ENCODE measurements at regions not wholly inside any gene's neighbourhood (a gene's known extent, or its start where the extent isn't known, plus 50 kb on each side); places are given as distances from the start of the nearest gene placed in this dataset.

DNA sequence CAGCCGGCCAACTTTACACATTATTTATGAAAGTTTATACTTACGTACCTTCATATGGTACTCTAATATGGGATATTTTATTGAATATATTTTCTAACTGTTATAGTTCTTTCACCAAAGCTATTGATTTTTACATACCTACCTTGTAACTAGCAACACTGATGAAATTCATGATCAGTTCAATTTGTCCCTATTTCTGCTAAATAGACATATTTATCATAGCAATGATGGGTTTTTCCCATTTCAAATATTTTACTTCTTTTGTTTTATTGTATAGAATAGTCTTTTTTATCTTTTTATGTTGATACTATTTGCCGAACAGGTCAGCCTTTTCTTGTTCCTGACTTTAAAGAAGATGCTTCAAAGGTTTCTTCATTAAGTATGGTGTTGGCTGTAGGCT is 59.0 kb upstream of the CTNND2 start:
- Histone ChIP-seq H3K36me3 (ENCODE audit: insufficient read depth, insufficient read length, low read length) (no peaks in the 10 kb centered on the region), H3K9ac (ENCODE audit: insufficient read length, low read depth) (no peak overlapping the region), H3K4me1 (ENCODE audit: insufficient read depth, insufficient read length) (no peaks in the 10 kb centered on the region), H3K9me3 (ENCODE audit: insufficient read depth, low read length) (no peaks in the 10 kb centered on the region), H3K4me3 (ENCODE audit: insufficient read length, low read depth) (no peak overlapping the region), H3K27me3 (ENCODE audit: insufficient read depth, insufficient read length) (no peaks in the 10 kb centered on the region)
- no peak for TF ChIP-seq SUZ12 (IDR thresholded peaks at IDR 0.05; ENCODE audit: extremely low read depth, insufficient read depth, insufficient read length)
- TF ChIP-seq YY1 (IDR thresholded peaks at IDR 0.05; ENCODE audit: insufficient read depth, insufficient read length): no peak
- TF ChIP-seq ZNF274 (IDR thresholded peaks at IDR 0.05; ENCODE audit: low read depth, low read length): no peak
- no peak for DNase-seq (ENCODE audit: low read depth, low spot score)

DNA sequence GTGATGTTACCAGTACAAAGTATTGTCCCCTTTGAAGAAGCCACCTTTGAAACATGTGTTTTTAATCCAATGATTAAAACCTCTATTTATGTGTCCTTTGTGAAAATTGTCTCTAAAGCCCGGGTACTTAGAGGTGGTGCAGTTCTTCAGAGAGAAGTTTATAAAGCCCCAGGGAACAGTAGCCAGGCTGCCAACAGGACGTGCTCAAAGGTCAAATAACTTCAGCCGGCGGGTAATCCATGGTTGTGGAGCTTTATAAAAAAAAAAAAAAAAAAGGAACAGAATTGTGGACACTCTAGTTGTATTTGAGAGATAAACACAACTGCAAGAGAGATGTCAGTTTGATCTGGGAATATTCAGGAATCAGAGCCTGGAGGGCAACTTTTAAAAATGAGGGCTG is 57.9 kb upstream of the CTNND2 start:
- Histone ChIP-seq H3K4me1 (ENCODE audit: insufficient read depth, insufficient read length) (no peaks in the 10 kb centered on the region), H3K36me3 (ENCODE audit: insufficient read depth, insufficient read length, low read length) (no peaks in the 10 kb centered on the region), H3K9me3 (ENCODE audit: insufficient read depth, low read length) (no peaks in the 10 kb centered on the region), H3K4me3 (ENCODE audit: insufficient read length, low read depth) (no peak overlapping the region), H3K27me3 (ENCODE audit: insufficient read depth, insufficient read length) (no peaks in the 10 kb centered on the region), H3K9ac (ENCODE audit: insufficient read length, low read depth) (no peak overlapping the region)
- no peak for DNase-seq (ENCODE audit: low read depth, low spot score)
- TF ChIP-seq SUZ12 (IDR thresholded peaks at IDR 0.05; ENCODE audit: extremely low read depth, insufficient read depth, insufficient read length) (no peak), ZNF274 (IDR thresholded peaks at IDR 0.05; ENCODE audit: low read depth, low read length) (no peak), YY1 (IDR thresholded peaks at IDR 0.05; ENCODE audit: insufficient read depth, insufficient read length) (no peak)

DNA sequence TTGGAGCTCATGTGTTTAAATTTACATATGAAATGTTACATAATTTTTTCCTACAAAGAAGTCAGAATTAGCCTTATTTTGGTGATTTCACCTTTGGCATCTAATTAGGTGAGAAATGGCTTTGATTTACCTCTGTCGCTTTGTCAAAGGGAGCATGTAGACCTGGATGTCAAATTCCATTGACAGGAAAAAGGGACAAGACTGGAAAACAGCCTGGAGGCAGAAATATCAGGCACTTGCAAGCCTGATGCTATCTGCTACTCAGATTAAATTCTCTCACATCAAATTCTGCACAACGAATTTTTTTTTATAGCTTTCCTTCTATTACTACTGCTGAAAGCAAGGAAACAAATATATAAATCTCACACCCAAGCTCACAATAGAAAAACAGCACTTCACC is 54.1 kb upstream of the CTNND2 start:
- Histone ChIP-seq H3K27me3 (ENCODE audit: insufficient read depth, insufficient read length) (no peaks in the 10 kb centered on the region), H3K9me3 (ENCODE audit: insufficient read depth, low read length) (no peaks in the 10 kb centered on the region), H3K36me3 (ENCODE audit: insufficient read depth, insufficient read length, low read length) (no peaks in the 10 kb centered on the region), H3K4me3 (ENCODE audit: insufficient read length, low read depth) (no peak overlapping the region), H3K4me1 (ENCODE audit: insufficient read depth, insufficient read length) (no peaks in the 10 kb centered on the region), H3K9ac (ENCODE audit: insufficient read length, low read depth) (no peak overlapping the region)
- no peak for DNase-seq (ENCODE audit: low read depth, low spot score)
- TF ChIP-seq YY1 (IDR thresholded peaks at IDR 0.05; ENCODE audit: insufficient read depth, insufficient read length) (no peak), SUZ12 (IDR thresholded peaks at IDR 0.05; ENCODE audit: extremely low read depth, insufficient read depth, insufficient read length) (no peak), ZNF274 (IDR thresholded peaks at IDR 0.05; ENCODE audit: low read depth, low read length) (no peak)

DNA sequence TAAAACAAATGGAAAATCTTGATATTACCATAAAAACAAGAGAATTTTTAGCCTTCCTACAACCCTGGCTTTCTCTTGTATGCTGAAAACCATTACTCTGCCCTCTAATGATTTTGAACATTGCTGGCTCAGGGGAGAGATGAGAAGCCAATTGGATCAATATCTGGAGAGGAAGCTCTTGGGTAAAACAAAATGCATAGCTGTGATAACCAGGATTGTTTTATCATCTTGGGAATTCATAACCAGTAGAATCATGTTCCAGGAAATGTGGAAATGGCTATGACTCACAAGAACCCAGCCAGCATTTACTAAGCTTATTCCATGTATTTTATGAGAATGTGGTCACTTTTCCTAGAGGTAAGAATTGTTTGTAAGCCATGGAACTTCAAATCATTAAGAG is 51.1 kb upstream of the CTNND2 start:
- Histone ChIP-seq H3K4me3 (ENCODE audit: insufficient read length, low read depth) (no peak overlapping the region), H3K9me3 (ENCODE audit: insufficient read depth, low read length) (no peaks in the 10 kb centered on the region), H3K27me3 (ENCODE audit: insufficient read depth, insufficient read length) (no peaks in the 10 kb centered on the region), H3K9ac (ENCODE audit: insufficient read length, low read depth) (no peak overlapping the region), H3K4me1 (ENCODE audit: insufficient read depth, insufficient read length) (no peaks in the 10 kb centered on the region), H3K36me3 (ENCODE audit: insufficient read depth, insufficient read length, low read length) (no peaks in the 10 kb centered on the region)
- TF ChIP-seq SUZ12 (IDR thresholded peaks at IDR 0.05; ENCODE audit: extremely low read depth, insufficient read depth, insufficient read length) (no peak), YY1 (IDR thresholded peaks at IDR 0.05; ENCODE audit: insufficient read depth, insufficient read length) (no peak), ZNF274 (IDR thresholded peaks at IDR 0.05; ENCODE audit: low read depth, low read length) (no peak)
- DNase-seq (ENCODE audit: low read depth, low spot score): no peak

Measured in NT2/D1 (cell line).